Esophagus muscularis mucosa (tissue), 4 donors: ENCODE measurements at regions not wholly inside any gene's neighbourhood (a gene's known extent, or its start where the extent isn't known, plus 50 kb on each side); places are given as distances from the start of the nearest gene placed in this dataset.

Source experiments
- DNase-seq: peaks from one replicate; pipeline ENCODE4 v3.0.0-alpha.2; 2017; ENCODE audit errors: extremely low spot score
- H3K27ac ChIP-seq, 4 donors: fragments of 200-600 bp; sonication (generic); replicated peaks in 1 of 4; 1 replicate in 3 of 4; 2 replicates in 1 of 4; pipeline ENCODE4 v1.5.1; 2016 to 2019; ENCODE audit warnings: mild to moderate bottlenecking in 1 of 4
- H3K27me3 ChIP-seq, 4 donors: fragments of 200-600 bp; sonication (generic); one replicate each; pipeline versions ENCODE4 v1.5.1 to v1.6.0; 2016 to 2019
- H3K36me3 ChIP-seq, 4 donors: fragments of 200-600 bp; sonication (generic); one replicate each; pipeline ENCODE4 v1.5.1; 2016 to 2019
- H3K4me1 ChIP-seq, 4 donors: fragments of 200-600 bp; sonication (generic); one replicate each; pipeline ENCODE4 v1.5.1; 2016 to 2019
- H3K4me3 ChIP-seq, 4 donors: fragments of 200-600 bp; sonication (generic); 1 replicate in 2 of 4; 2 replicates in 2 of 4; pipeline ENCODE4 v1.5.1; 2016 to 2019; ENCODE audit warnings: mild to moderate bottlenecking in 4 of 4, moderate library complexity in 1 of 4
- H3K9me3 ChIP-seq, 4 donors: fragments of 200-600 bp; sonication (generic); 1 replicate in 3 of 4; 2 replicates in 1 of 4; pipeline ENCODE4 v1.5.1; 2016 to 2019
- EP300 ChIP-seq: sonication (generic); formaldehyde crosslinking; IDR thresholded peaks from one replicate; pipeline ENCODE4 v1.6.1; 2017; ENCODE audit warnings: antibody characterized with exemption
- POLR2A ChIP-seq: fragments of 450-650 bp; IDR thresholded peaks from one replicate; pipeline ENCODE4 v1.6.1; 2017; ENCODE audit warnings: antibody characterized with exemption, moderate library complexity, mild to moderate bottlenecking, low read depth
- POLR2AphosphoS5 ChIP-seq, 2 donors: sonication (generic); formaldehyde crosslinking; IDR thresholded peaks; one replicate each; pipeline ENCODE4 v1.6.1; 2017; ENCODE audit warnings: antibody characterized with exemption in 2 of 2
- WGBS: methylation state at CpG from one replicate; pipeline ENCODE4 v1.1.5; 2018; 5-methylcytosine and 5-hydroxymethylcytosine counted together
- intact Hi-C: fragments of 100-400 bp; cut with DNase I; formaldehyde crosslinking; loops from one replicate; pipeline ENCODE4 v1.15.1; 2023
- TF ChIP-seq, protein P1 (sequence below), 3 experiments: fragments of 200-600 bp in 2 of 3; fragments of 450-650 bp in 1 of 3; sonication (generic) in 2 of 3; IDR thresholded peaks; one replicate each; pipeline ENCODE4 v1.5.1; 2017 to 2019; ENCODE audit warnings: antibody characterized with exemption in 3 of 3, mild to moderate bottlenecking in 2 of 3, moderate library complexity in 1 of 3

DNA sequence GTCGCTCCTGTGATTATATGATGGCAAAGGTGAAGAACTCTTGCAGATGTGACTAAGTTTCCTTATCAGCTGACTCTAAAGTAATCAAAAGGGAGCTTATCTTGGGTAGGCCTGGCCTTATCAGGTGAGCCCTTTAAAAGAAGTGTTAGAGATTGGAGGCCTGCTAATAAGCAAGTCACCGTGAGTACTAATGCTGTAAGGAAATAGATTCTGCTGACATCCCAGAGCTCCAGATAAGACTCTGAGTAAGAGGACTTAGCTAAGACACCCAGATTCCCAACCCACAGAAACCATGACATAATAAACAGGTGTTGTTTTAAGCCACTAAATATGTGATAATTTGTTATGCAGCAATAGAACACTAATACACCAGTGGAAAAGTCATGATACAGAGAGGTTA, 99.9 kb upstream of the FAM20A start:
- H3K4me3 ChIP-seq: no peak overlapping the region
- H3K4me1 ChIP-seq: peaks cover 0 to 5% (median 2%) of the 10 kb centered on the region in 4 donors
- WGBS: 69% methylated on average over 2 of the region's 2 CpGs
- no peak for TF ChIP-seq EP300
- no peak for TF ChIP-seq POLR2AphosphoS5 (IDR thresholded peaks at IDR 0.05)
- TF ChIP-seq POLR2A: no peak
- TF ChIP-seq, protein P1, sequence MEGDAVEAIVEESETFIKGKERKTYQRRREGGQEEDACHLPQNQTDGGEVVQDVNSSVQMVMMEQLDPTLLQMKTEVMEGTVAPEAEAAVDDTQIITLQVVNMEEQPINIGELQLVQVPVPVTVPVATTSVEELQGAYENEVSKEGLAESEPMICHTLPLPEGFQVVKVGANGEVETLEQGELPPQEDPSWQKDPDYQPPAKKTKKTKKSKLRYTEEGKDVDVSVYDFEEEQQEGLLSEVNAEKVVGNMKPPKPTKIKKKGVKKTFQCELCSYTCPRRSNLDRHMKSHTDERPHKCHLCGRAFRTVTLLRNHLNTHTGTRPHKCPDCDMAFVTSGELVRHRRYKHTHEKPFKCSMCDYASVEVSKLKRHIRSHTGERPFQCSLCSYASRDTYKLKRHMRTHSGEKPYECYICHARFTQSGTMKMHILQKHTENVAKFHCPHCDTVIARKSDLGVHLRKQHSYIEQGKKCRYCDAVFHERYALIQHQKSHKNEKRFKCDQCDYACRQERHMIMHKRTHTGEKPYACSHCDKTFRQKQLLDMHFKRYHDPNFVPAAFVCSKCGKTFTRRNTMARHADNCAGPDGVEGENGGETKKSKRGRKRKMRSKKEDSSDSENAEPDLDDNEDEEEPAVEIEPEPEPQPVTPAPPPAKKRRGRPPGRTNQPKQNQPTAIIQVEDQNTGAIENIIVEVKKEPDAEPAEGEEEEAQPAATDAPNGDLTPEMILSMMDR (IDR thresholded peaks at IDR 0.05): no peak
- H3K27ac ChIP-seq: no peak overlapping the region
- H3K36me3 ChIP-seq: no peaks in the 10 kb centered on the region
- no peaks in the 10 kb centered on the region for H3K27me3 ChIP-seq
- H3K9me3 ChIP-seq: no peaks in the 10 kb centered on the region
- intact Hi-C loops: no loop called here
- no peak for DNase-seq

DNA sequence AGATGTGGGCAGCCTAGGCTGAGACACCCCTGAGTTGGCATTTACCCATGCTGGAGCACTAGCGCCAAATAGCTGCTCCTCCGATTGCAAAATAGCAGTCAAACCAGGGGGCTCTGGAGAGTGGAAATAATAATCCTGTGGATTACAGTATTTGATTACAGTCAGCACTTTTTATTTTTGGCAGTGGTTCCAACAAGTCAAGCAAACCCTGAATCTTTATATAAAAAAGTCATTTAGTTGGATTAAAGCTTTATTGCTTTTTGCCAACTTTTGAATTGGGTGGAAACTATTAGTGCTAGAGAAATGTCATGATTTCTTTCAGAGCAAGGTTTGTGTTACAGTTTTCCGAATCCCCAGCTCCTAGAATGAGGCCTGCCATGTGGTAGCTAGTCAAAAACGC, 99.3 kb upstream of the FAM20A start:
- intact Hi-C loops: no loop called here
- H3K27ac ChIP-seq: no peak overlapping the region
- H3K36me3 ChIP-seq: no peaks in the 10 kb centered on the region
- TF ChIP-seq, protein P1 (IDR thresholded peaks at IDR 0.05): no peak
- no peak for TF ChIP-seq EP300
- no peak for TF ChIP-seq POLR2AphosphoS5 (IDR thresholded peaks at IDR 0.05)
- no peak for TF ChIP-seq POLR2A
- no peaks in the 10 kb centered on the region for H3K9me3 ChIP-seq
- no peaks in the 10 kb centered on the region for H3K27me3 ChIP-seq
- peaks cover 0 to 5% (median 2%) of the 10 kb centered on the region in 4 donors for H3K4me1 ChIP-seq
- 36% methylated on average over 4 of the region's 4 CpGs for WGBS
- H3K4me3 ChIP-seq: no peak overlapping the region
- DNase-seq: no peak

DNA sequence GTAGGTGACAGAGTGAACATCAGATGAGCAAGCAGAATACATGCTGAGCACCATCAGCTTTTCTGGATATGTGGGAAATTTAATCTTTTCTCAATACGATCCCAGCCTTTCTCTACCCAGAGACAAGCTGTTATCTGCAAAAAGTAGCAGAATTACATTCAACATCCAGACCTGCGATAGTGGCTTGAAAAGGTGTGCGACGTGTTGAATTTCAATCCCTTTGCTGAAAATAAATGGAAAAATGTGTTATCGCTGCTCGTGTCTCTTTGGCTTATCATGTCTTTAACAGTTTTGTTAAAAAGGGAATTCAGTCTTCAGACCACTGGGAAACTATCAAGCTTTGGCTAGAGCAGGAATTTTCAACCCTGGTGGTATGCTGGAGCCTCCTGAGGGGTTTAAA, 98.8 kb upstream of the FAM20A start:
- no peaks in the 10 kb centered on the region for H3K36me3 ChIP-seq
- 82% methylated on average over 6 of the region's 6 CpGs for WGBS
- H3K9me3 ChIP-seq: no peaks in the 10 kb centered on the region
- intact Hi-C loops: no loop called here
- peaks cover 0 to 5% (median 2%) of the 10 kb centered on the region in 4 donors for H3K4me1 ChIP-seq
- H3K27ac ChIP-seq: no peak overlapping the region
- H3K4me3 ChIP-seq: no peak overlapping the region
- TF ChIP-seq POLR2A (no peak), POLR2AphosphoS5 (IDR thresholded peaks at IDR 0.05) (no peak), EP300 (no peak)
- TF ChIP-seq, protein P1 (IDR thresholded peaks at IDR 0.05): no peak
- H3K27me3 ChIP-seq: no peaks in the 10 kb centered on the region
- no peak for DNase-seq

DNA sequence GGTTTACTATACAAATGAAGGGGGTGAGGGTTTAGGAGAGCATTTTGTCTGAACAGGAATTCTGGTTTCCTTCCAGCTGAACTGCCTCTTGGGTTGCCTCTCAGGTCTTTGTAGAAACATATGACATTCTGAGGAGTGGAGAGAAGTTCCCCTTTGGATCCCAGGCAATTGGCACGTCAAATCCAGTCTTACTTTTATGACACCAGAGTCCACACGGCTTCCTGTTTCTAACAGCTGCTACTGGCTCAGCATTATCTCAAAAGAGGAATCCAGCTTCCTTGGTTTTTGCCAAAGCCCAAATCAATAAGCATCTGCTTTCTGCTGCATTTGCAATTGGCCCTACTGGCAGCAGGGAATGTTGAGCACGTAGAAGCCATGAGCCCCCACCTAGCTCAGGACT, 97.6 kb upstream of the FAM20A start:
- 59% methylated on average over 3 of the region's 3 CpGs for WGBS
- intact Hi-C loops: no loop called here
- H3K4me3 ChIP-seq: no peak overlapping the region
- no peaks in the 10 kb centered on the region for H3K36me3 ChIP-seq
- peaks cover 0 to 5% (median 2%) of the 10 kb centered on the region in 4 donors for H3K4me1 ChIP-seq
- H3K27ac ChIP-seq: peak overlapping the region in 2 of 4 donors; percentile 5 to 39
- TF ChIP-seq POLR2AphosphoS5 (IDR thresholded peaks at IDR 0.05) (no peak), POLR2A (no peak), EP300 (no peak)
- TF ChIP-seq, protein P1 (IDR thresholded peaks at IDR 0.05): no peak
- H3K9me3 ChIP-seq: no peaks in the 10 kb centered on the region
- no peak for DNase-seq
- no peaks in the 10 kb centered on the region for H3K27me3 ChIP-seq

DNA sequence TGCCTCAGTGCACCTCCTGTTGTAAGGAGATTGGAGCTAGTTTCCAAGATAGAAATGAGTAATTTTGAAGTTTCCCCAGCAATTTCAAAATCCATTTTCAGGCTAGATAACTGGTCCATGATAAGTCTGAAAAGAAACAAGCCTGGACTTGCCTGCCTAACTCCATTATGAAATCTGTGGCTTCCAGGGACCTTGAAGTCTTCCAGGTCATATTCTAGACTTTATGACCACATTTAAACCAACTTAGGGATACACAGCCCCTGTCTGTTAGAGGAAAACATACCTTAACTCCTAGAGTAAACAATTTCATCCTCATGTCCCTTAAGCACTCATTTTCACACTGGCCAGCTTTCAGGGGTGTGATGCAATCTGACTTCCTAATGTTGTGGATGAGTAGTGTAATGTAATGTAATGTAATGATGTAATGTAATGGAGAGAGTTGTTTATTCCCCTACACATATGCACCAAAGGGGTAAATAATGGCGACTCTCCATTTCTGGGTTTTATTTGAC, 96.7 kb upstream of the FAM20A start:
- 75% methylated on average over 1 of the region's 1 CpG for WGBS
- no peaks in the 10 kb centered on the region for H3K36me3 ChIP-seq
- DNase-seq: no peak
- TF ChIP-seq POLR2AphosphoS5 (IDR thresholded peaks at IDR 0.05) (no peak), POLR2A (no peak), EP300 (no peak)
- TF ChIP-seq, protein P1 (IDR thresholded peaks at IDR 0.05): no peak
- H3K27ac ChIP-seq: peak overlapping the region in 2 of 4 donors; percentile 8 to 39
- H3K27me3 ChIP-seq: no peaks in the 10 kb centered on the region
- peaks cover 0 to 5% (median 2%) of the 10 kb centered on the region in 4 donors for H3K4me1 ChIP-seq
- no peak overlapping the region for H3K4me3 ChIP-seq
- H3K9me3 ChIP-seq: no peaks in the 10 kb centered on the region
- intact Hi-C loops: no loop called here
